Stimulated activated CD8-positive, alpha-beta memory T cell treated with anti-CD3 and anti-CD28 coated beads, Interleukin-4, amount 100 ng/mL, for 4 hours (primary cell): ENCODE measurements at regions not wholly inside any gene's neighbourhood (a gene's known extent, or its start where the extent isn't known, plus 50 kb on each side); places are given as distances from the start of the nearest gene placed in this dataset.
"Not testable (repeated sequence)": the region's sequence is repeated elsewhere in the genome, so short reads cannot be mapped to it uniquely, and the experiment has no call there.

Experiments
- DNase-seq, 2 donors: peaks; one replicate each; pipeline ENCODE4 v3.0.0-alpha.2; 2020; ENCODE audit warnings: low read depth in 2 of 2, low spot score in 1 of 2

DNA sequence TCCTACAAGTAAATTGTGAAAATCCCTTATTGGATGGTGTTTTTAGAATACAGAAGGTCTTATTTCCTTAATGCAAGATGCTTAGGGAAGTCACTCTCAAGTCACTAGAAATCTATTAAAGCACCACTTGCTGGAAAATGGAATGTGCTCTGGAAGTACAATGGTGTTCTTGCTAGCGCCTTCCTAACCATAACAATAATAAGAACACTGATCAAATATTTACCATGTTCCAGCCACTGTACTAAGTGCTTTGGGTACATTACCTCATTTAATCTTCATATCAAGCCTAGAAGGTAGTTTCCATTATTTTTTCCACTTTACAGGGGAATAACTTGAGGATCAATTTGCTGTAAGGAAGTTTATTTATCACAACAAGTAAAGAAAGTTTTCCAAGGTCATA is 75.1 kb downstream of the FAM72B start:
- not testable (repeated sequence) for DNase-seq

- DNase-seq, result not testable (repeated sequence)
Observed at GRCh38 chr1:121116522-121117297, 67.4 kb downstream of the FAM72B start.

DNA sequence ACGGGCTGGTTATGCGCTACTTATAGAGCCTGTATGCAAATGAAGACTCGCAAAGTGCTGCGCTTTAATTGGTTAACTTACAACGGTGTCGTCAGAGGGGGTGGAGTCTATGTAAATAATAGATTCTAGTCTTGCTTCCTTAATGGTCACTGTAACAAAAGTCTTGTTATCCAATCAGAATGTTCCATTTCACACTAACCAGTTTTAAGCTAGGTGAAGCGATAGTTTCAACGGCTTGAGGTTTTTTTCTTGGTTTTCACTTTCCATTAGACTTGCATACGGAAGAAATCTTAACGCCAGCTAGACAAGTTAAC is 66.9 kb downstream of the FAM72B start:
- not testable (repeated sequence) for DNase-seq

DNA sequence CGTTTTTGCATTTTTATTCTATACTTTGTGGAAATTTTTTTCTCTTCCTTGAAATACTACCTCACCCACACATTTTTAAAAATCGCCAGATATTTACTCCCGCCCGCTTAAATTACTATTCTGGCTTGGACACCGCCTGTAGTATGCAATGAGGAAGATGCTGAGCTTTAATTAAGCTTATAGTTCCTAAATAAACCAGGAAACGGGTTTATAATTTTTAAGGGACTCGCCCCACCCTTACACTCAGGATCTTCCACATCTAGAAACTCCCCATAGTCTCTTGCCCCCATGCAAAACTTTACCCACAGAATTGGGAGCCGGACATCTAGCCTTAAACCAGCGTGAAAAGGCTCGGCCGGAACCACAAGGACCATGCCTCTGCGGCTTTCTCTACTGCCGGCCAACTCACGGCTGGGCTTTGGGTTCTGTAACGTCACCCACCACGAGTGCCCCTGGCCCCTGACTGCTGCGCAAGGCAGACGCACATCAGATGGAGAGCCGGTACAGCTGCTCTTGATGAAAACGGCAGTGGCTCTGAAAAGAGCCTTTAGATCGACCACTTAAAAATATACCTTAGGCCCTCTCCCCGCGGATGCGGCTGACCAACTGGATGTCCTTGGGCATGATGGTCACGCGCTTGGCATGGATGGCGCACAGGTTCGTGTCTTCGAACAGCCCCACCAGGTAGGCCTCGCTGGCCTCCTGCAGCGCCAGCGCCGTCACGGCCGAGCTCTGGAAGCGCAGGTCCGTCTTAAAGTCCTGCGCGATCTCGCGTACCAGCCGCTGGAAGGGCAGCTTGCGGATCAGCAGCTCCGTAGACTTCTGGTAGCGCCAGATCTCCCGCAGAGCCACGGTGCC is 66.3 kb downstream of the FAM72B start:
- not testable (repeated sequence) for DNase-seq
